Sigmoid colon (tissue), 6 donors: ENCODE measurements at regions not wholly inside any gene's neighbourhood (a gene's known extent, or its start where the extent isn't known, plus 50 kb on each side); places are given as distances from the start of the nearest gene placed in this dataset.

ENCODE experiments used
- DNase-seq: peaks from one replicate; pipeline ENCODE4 v3.0.0-alpha.2; 2019
- H3K27ac ChIP-seq, 4 donors: fragments of 200-600 bp; sonication (generic); one replicate each; pipeline ENCODE4 v1.5.1; 2016 to 2019; ENCODE audit warnings: mild to moderate bottlenecking in 1 of 4
- H3K27me3 ChIP-seq, 3 donors: fragments of 200-600 bp; sonication (generic); one replicate each; pipeline ENCODE4 v1.5.1; 2019; ENCODE audit warnings: mild to moderate bottlenecking in 1 of 3
- H3K36me3 ChIP-seq, 4 donors: fragments of 200-600 bp; sonication (generic); one replicate each; pipeline ENCODE4 v1.5.1; 2016 to 2019
- H3K4me1 ChIP-seq, 4 donors: fragments of 200-600 bp; sonication (generic); one replicate each; pipeline ENCODE4 v1.5.1; 2017 to 2019
- H3K4me3 ChIP-seq, 4 donors: fragments of 200-600 bp; sonication (generic); one replicate each; pipeline ENCODE4 v1.5.1; 2017 to 2019; ENCODE audit warnings: mild to moderate bottlenecking in 2 of 4, moderate library complexity in 1 of 4
- H3K9me3 ChIP-seq, 4 donors: fragments of 200-600 bp in 3 of 4; sonication (generic) in 3 of 4; one replicate each; pipeline versions ENCODE4 v1.5.1 to v1.6.1; 2013 to 2019
- CTCF ChIP-seq, 4 experiments: fragments of 450-650 bp in 3 of 4; fragments of 200-600 bp in 1 of 4; IDR thresholded peaks; one replicate each; pipeline ENCODE4 v1.5.1; 2016 to 2019; ENCODE audit warnings: antibody characterized with exemption in 4 of 4, mild to moderate bottlenecking in 3 of 4, moderate library complexity in 2 of 4
- EP300 ChIP-seq, 4 donors: sonication (generic); formaldehyde crosslinking; IDR thresholded peaks; one replicate each; pipeline ENCODE4 v1.6.1; 2017; ENCODE audit warnings: antibody characterized with exemption in 4 of 4
- POLR2A ChIP-seq, 2 donors: fragments of 450-650 bp; IDR thresholded peaks; one replicate each; pipeline ENCODE4 v1.6.1; 2016; ENCODE audit warnings: antibody characterized with exemption in 2 of 2, mild to moderate bottlenecking in 2 of 2, moderate library complexity in 2 of 2
- POLR2AphosphoS5 ChIP-seq, 4 donors: sonication (generic); formaldehyde crosslinking; IDR thresholded peaks; one replicate each; pipeline ENCODE4 v1.6.1; 2017; ENCODE audit warnings: antibody characterized with exemption in 4 of 4
- WGBS, 2 donors: extraction: QIAGEN DNeasy Blood & Tissue Kit; methylation state at CpG; one replicate each; pipeline ENCODE4 v1.1.7; 2013; 5-methylcytosine and 5-hydroxymethylcytosine counted together
- intact Hi-C: fragments of 100-400 bp; cut with DNase I; formaldehyde crosslinking; loops from one replicate; pipeline ENCODE4 v1.15.1; 2023
- donor health status: healthy with polysubstance abuse.
- donor health status: healthy.

- no peak for DNase-seq
- no peaks in the 10 kb centered on the region for H3K36me3 ChIP-seq
- no peak overlapping the region for H3K27ac ChIP-seq
- peaks cover 0 to 4% (median 0%) of the 10 kb centered on the region in 4 donors for H3K9me3 ChIP-seq
- TF ChIP-seq POLR2A (IDR thresholded peaks at IDR 0.05) (no peak), CTCF (IDR thresholded peaks at IDR 0.05) (no peak)
- no peak overlapping the region for H3K4me3 ChIP-seq
- intact Hi-C loops: no loop called here
- H3K27me3 ChIP-seq: peaks cover 0 to 38% (median 6%) of the 10 kb centered on the region in 3 donors
- whole genome bisulfite sequencing, 2 donors: 68 to 72% methylated on average over 6 of the region's 6 CpGs
- H3K4me1 ChIP-seq: no peaks in the 10 kb centered on the region
Measured at GRCh38 chr16:86657972-86658371, 79.6 kb downstream of the FOXL1 start.

- Histone ChIP-seq H3K36me3 (no peaks in the 10 kb centered on the region), H3K4me1 (no peaks in the 10 kb centered on the region), H3K9me3 (peaks cover 0 to 4% (median 0%) of the 10 kb centered on the region in 4 donors), H3K27me3 (peaks cover 0 to 41% (median 0%) of the 10 kb centered on the region in 3 donors), H3K4me3 (no peak overlapping the region), H3K27ac (no peak overlapping the region)
- TF ChIP-seq POLR2AphosphoS5 (IDR thresholded peaks at IDR 0.05) (no peak), POLR2A (IDR thresholded peaks at IDR 0.05) (no peak), CTCF (IDR thresholded peaks at IDR 0.05) (no peak), EP300 (IDR thresholded peaks at IDR 0.05) (no peak)
- no peak for DNase-seq
- 88 to 92% methylated on average over 4 of the region's 4 CpGs for WGBS, 2 donors
- intact Hi-C loops: no loop called here
Measured at GRCh38 chr16:86660623-86661022, 82.3 kb downstream of the FOXL1 start.

DNA sequence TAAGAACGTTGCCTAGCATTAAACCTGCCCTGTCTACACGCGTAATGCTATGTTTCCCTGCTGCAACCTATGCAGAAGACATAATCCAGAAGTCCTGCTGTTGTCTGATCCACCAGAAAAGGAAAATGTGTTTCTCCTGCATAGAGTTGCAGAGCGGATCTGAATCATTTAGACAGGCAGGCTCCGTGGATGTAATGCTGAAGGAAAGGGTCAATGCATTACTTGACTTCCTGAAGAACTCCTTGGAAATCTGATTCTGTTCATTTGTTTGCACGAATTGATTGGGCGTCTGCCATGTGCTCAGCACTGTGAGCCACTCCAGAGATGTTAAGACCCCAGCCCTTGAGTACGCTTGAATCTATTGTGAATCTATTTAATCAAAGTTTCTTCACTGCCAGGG lies 83.4 kb downstream of the FOXL1 start:
- Histone ChIP-seq H3K4me1 (no peaks in the 10 kb centered on the region), H3K36me3 (no peaks in the 10 kb centered on the region), H3K27me3 (peaks cover 0 to 36% (median 0%) of the 10 kb centered on the region in 3 donors), H3K4me3 (no peak overlapping the region), H3K27ac (no peak overlapping the region), H3K9me3 (peaks cover 0 to 4% (median 0%) of the 10 kb centered on the region in 4 donors)
- DNase-seq: no peak
- intact Hi-C loops: no loop called here
- no peak for TF ChIP-seq CTCF (IDR thresholded peaks at IDR 0.05)
- no peak for TF ChIP-seq POLR2AphosphoS5 (IDR thresholded peaks at IDR 0.05)
- no peak for TF ChIP-seq POLR2A (IDR thresholded peaks at IDR 0.05)
- no peak for TF ChIP-seq EP300 (IDR thresholded peaks at IDR 0.05)
- WGBS, 2 donors: 62 to 77% methylated on average over 8 of the region's 8 CpGs

DNA sequence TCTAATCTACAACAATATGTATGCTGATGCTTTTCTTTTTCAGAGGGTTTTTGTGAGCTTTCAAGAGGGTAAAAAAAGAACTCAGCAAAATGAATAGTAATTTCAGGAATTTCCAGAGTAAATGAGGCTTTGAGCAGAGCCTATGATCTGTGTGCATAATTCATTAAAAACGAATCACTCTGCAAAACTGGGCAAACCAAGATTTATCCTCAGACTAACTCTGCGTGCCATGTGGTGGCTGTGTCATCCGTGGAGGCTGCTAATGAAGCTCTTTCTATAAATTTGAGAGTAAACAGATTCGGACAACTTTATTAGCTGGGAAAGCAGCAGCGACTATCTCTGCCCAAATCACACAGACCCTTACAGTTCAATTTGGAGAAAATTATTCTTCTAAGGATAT lies 83.8 kb downstream of the FOXL1 start:
- no peaks in the 10 kb centered on the region for H3K36me3 ChIP-seq
- TF ChIP-seq POLR2A (IDR thresholded peaks at IDR 0.05) (no peak), CTCF (IDR thresholded peaks at IDR 0.05) (no peak)
- no peak overlapping the region for H3K27ac ChIP-seq
- H3K27me3 ChIP-seq: peaks cover 0 to 36% (median 0%) of the 10 kb centered on the region in 3 donors
- WGBS, 2 donors: 61 to 62% methylated on average over 5 of the region's 5 CpGs
- H3K4me3 ChIP-seq: no peak overlapping the region
- intact Hi-C loops: no loop called here
- no peaks in the 10 kb centered on the region for H3K4me1 ChIP-seq
- no peak for DNase-seq
- peaks cover 0 to 4% (median 0%) of the 10 kb centered on the region in 4 donors for H3K9me3 ChIP-seq

DNA sequence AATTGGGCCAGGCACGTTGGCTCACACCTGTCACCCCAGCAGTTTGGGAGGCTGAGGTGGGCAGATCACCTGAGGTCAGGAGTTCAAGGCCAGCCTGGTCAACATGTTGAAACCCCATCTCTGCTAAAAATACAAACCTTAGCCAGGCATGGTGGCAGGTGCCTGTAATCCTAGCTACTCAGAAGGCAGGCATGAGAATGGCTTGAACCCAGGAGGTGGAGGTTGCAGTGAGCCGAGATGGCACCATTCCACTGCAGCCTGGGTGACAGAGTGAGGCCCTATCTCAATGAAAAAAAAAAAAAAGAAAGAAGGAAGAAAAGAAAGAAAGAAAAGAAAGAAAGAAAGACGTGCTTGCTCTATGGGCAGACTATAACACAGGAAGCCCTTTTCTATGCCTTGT lies 84.4 kb downstream of the FOXL1 start:
- Histone ChIP-seq H3K4me1 (no peaks in the 10 kb centered on the region), H3K27me3 (peaks cover 0 to 36% (median 0%) of the 10 kb centered on the region in 3 donors), H3K9me3 (peaks cover 0 to 4% (median 0%) of the 10 kb centered on the region in 4 donors), H3K27ac (no peak overlapping the region), H3K4me3 (no peak overlapping the region), H3K36me3 (no peaks in the 10 kb centered on the region)
- 72 to 78% methylated on average over 3 of the region's 3 CpGs for WGBS, 2 donors
- intact Hi-C loops: no loop called here
- no peak for DNase-seq
- TF ChIP-seq EP300 (IDR thresholded peaks at IDR 0.05) (no peak), POLR2AphosphoS5 (IDR thresholded peaks at IDR 0.05) (no peak), POLR2A (IDR thresholded peaks at IDR 0.05) (no peak), CTCF (IDR thresholded peaks at IDR 0.05) (no peak)
